ENCODE measurements at regions not wholly inside any gene's neighbourhood (a gene's known extent, or its start where the extent isn't known, plus 50 kb on each side); places are given as distances from the start of the nearest gene placed in this dataset.

- TF ChIP-seq, protein P1, sequence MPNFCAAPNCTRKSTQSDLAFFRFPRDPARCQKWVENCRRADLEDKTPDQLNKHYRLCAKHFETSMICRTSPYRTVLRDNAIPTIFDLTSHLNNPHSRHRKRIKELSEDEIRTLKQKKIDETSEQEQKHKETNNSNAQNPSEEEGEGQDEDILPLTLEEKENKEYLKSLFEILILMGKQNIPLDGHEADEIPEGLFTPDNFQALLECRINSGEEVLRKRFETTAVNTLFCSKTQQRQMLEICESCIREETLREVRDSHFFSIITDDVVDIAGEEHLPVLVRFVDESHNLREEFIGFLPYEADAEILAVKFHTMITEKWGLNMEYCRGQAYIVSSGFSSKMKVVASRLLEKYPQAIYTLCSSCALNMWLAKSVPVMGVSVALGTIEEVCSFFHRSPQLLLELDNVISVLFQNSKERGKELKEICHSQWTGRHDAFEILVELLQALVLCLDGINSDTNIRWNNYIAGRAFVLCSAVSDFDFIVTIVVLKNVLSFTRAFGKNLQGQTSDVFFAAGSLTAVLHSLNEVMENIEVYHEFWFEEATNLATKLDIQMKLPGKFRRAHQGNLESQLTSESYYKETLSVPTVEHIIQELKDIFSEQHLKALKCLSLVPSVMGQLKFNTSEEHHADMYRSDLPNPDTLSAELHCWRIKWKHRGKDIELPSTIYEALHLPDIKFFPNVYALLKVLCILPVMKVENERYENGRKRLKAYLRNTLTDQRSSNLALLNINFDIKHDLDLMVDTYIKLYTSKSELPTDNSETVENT (CRISPR knock-in tag; IDR thresholded peaks at IDR 0.05) = no peak
- TF ChIP-seq EP400 (IDR thresholded peaks at IDR 0.05) (no peak), NR2C1 (IDR thresholded peaks at IDR 0.05) (no peak), NR2C1 (tag; IDR thresholded peaks at IDR 0.05) (no peak), ZBTB17 (CRISPR knock-in tag; IDR thresholded peaks at IDR 0.05) (no peak)
Observed at GRCh38 chr6:47879015-47879414, 97.2 kb downstream of the OPN5 start (continued).
